Glutamatergic neuron (in vitro differentiated cells): ENCODE measurements at regions not wholly inside any gene's neighbourhood (a gene's known extent, or its start where the extent isn't known, plus 50 kb on each side); places are given as distances from the start of the nearest gene placed in this dataset.

ENCODE experiments used
- DNase-seq: peaks from one replicate; pipeline ENCODE4 v3.0.0; 2022
- H3K27ac Mint-ChIP-seq: one replicate; pipeline ENCODE4 v1.8.0; 2020; ENCODE audit warnings: mild to moderate bottlenecking, mixed read lengths, inconsistent platforms; ENCODE audit not compliant: unreplicated experiment
- H3K27me3 Mint-ChIP-seq: one replicate; pipeline ENCODE4 v1.8.0; 2020; ENCODE audit warnings: mild to moderate bottlenecking, moderate library complexity, mixed read lengths, inconsistent platforms; ENCODE audit not compliant: unreplicated experiment
- H3K36me3 Mint-ChIP-seq: one replicate; pipeline ENCODE4 v1.8.0; 2020; ENCODE audit warnings: mild to moderate bottlenecking, mixed read lengths, inconsistent platforms; ENCODE audit not compliant: unreplicated experiment
- H3K4me1 Mint-ChIP-seq: one replicate; pipeline ENCODE4 v1.8.0; 2020; ENCODE audit warnings: mild to moderate bottlenecking, low read depth, mixed read lengths, inconsistent platforms; ENCODE audit not compliant: unreplicated experiment
- H3K4me3 Mint-ChIP-seq: one replicate; pipeline ENCODE4 v1.8.0; 2020; ENCODE audit warnings: mild to moderate bottlenecking, mixed read lengths, inconsistent platforms; ENCODE audit not compliant: unreplicated experiment
- H3K9me3 Mint-ChIP-seq: one replicate; pipeline ENCODE4 v1.8.0; 2020; ENCODE audit warnings: mild to moderate bottlenecking, moderate library complexity, mixed read lengths, inconsistent platforms; ENCODE audit not compliant: unreplicated experiment
- TF ChIP-seq, protein P1 (sequence below): fragments of 200-600 bp; sonication (generic); IDR thresholded peaks from one replicate; pipeline ENCODE4 v1.5.0; 2021; ENCODE audit not compliant: partially characterized antibody, unreplicated experiment

DNA sequence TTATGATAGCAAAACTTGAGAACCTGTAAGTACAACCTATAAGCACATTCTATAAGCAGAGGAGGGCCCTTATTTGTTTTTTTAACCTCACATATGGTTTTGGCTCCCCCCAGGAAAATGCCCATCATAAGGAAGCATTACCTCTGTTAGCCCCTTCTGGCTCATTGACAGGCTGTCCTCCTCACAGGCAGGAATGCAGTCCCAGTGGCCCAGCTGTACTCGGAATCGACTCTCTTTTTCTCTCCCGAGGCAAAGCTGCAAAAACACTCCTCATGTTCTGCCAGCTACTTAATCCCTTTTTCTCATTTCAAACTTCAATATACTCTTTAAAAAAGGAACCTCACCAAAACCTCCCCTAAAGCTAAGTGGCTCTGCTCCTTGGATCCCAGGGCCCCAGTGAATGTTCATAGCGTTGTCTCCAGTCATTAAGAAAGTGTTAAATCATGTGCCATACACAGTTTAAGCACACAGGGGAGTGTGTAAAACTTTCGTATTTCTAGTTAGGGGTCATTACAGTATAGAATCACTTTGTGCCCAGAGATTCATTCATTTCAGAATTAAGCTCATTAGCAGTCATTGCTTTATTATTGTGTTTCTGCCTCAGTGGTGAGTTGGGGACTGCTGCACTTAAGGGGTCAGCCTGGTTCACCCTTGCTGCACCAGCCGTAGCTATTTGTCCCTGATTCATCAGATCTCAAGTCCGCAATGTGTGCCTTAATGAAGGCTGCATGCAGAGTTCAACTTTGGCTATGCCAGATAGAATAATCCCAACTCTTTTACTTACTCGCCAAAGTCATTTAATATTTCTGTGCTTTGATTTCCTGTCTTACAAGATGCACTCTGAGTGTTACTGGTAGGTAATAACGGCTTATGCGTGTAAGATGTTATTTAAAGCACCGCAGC lies 57.6 kb downstream of the JRKL start:
- Mint-ChIP-seq H3K4me1 (peaks cover 15% of the 10 kb centered on the region), H3K4me3 (peak overlapping the region; percentile 60), H3K9me3 (no peaks in the 10 kb centered on the region), H3K27ac (peak overlapping the region; percentile 25), H3K36me3 (no peaks in the 10 kb centered on the region), H3K27me3 (no peaks in the 10 kb centered on the region)
- TF ChIP-seq, protein P1, sequence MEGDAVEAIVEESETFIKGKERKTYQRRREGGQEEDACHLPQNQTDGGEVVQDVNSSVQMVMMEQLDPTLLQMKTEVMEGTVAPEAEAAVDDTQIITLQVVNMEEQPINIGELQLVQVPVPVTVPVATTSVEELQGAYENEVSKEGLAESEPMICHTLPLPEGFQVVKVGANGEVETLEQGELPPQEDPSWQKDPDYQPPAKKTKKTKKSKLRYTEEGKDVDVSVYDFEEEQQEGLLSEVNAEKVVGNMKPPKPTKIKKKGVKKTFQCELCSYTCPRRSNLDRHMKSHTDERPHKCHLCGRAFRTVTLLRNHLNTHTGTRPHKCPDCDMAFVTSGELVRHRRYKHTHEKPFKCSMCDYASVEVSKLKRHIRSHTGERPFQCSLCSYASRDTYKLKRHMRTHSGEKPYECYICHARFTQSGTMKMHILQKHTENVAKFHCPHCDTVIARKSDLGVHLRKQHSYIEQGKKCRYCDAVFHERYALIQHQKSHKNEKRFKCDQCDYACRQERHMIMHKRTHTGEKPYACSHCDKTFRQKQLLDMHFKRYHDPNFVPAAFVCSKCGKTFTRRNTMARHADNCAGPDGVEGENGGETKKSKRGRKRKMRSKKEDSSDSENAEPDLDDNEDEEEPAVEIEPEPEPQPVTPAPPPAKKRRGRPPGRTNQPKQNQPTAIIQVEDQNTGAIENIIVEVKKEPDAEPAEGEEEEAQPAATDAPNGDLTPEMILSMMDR, result no peak
- DNase-seq, result peak; percentile 50

DNA sequence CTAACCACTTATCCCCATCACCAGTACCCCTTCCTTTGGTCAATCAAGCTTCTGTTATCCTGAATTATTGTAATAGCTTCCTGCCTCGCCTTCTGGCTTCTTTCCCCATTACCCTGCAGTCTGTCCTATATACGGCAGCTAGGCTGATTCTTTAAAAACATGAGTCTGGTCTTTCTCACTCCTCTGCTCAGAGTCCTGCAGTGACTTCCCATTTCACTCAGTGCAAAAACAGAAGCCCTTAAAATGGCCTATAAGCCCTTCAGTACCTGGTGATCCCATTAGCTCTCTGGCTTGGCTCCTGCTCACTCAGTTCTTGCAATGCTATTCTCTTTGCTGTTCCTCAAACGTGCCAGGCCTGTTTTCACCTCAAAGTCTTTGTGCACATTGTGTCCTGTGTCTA lies 58.4 kb downstream of the JRKL start:
- Mint-ChIP-seq H3K27ac (peak overlapping the region; percentile 21), H3K36me3 (no peaks in the 10 kb centered on the region), H3K27me3 (no peaks in the 10 kb centered on the region), H3K9me3 (no peaks in the 10 kb centered on the region), H3K4me3 (no peak overlapping the region), H3K4me1 (peaks cover 15% of the 10 kb centered on the region)
- TF ChIP-seq, protein P1, result no peak
- DNase-seq, result no peak

DNA sequence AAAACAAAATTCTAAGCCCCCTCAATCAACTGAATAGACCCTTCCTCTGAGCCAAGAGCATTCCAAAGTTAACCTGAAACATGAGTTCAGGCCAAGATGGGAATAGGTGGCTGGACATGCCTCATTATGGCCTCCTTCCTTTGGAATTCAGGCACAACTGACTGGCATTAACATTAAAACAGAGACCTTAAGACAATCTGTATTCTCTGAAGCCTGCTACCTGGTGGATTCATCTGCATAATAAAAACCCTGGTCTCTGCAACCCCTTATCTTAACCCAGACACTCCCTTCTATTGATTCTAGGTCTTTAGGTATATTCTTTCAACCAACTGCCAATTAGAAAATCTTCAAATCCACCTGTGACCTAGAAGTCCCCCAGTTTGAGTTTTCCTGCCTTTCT lies 66.3 kb downstream of the JRKL start:
- Mint-ChIP-seq H3K4me1 (peaks cover 2% of the 10 kb centered on the region), H3K27me3 (no peaks in the 10 kb centered on the region), H3K9me3 (peaks cover 2% of the 10 kb centered on the region), H3K4me3 (no peak overlapping the region), H3K27ac (no peak overlapping the region), H3K36me3 (no peaks in the 10 kb centered on the region)
- no peak for DNase-seq
- TF ChIP-seq, protein P1, result no peak

DNA sequence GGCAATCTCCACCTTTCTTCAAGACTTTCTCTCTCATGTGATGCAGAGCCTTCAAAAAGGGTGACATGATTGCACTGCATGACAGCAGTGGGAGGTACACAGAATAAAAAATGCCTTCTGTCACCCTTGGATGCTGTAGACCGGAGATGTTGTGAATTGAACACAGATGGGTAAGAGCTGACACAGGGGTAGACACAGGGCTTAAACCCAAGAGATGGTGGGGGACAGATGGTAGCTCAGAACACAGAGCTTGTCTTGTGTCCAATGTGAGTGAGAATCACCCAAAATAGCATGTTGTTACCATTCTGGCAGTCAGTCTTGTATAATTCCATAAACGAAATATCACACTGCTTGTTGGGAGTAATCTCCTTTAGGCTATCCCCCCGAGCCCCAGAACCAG lies 69.9 kb downstream of the JRKL start:
- no peaks in the 10 kb centered on the region for H3K27me3 Mint-ChIP-seq
- H3K4me3 Mint-ChIP-seq, result no peak overlapping the region
- no peak overlapping the region for H3K27ac Mint-ChIP-seq
- TF ChIP-seq, protein P1, result no peak
- DNase-seq, result no peak
- H3K36me3 Mint-ChIP-seq, result no peaks in the 10 kb centered on the region
- H3K9me3 Mint-ChIP-seq, result peaks cover 2% of the 10 kb centered on the region
- peaks cover 2% of the 10 kb centered on the region for H3K4me1 Mint-ChIP-seq

DNA sequence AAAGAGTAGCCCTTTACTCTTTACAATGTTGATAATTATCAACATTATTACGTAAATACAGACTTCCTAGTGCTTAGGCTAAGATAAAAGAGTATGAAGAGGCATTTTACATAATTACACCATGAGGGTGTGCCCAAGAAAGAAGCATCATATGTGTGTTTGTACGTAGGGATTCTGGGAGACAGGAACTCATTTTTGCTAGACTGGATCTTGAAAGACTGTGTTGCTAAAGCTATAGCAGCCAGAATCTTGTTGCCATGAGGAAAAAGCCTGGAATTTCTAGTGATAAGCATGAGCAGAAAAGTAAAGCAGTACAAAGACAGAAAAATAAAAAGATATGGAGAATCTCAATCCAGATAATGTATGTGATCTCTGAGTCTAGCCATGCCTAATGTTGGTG lies 72.1 kb downstream of the JRKL start:
- no peak overlapping the region for H3K4me3 Mint-ChIP-seq
- TF ChIP-seq, protein P1, result no peak
- H3K4me1 Mint-ChIP-seq, result peaks cover 2% of the 10 kb centered on the region
- peaks cover 2% of the 10 kb centered on the region for H3K9me3 Mint-ChIP-seq
- no peaks in the 10 kb centered on the region for H3K27me3 Mint-ChIP-seq
- no peaks in the 10 kb centered on the region for H3K36me3 Mint-ChIP-seq
- no peak for DNase-seq
- H3K27ac Mint-ChIP-seq, result no peak overlapping the region
